ENCODE measurements at regions not wholly inside any gene's neighbourhood (a gene's known extent, or its start where the extent isn't known, plus 50 kb on each side); places are given as distances from the start of the nearest gene placed in this dataset.

GRCh38 chr6:164377348-164377918, 932.0 kb downstream of the C6orf118 start:
- TF ChIP-seq CTCF (IDR thresholded peaks at IDR 0.05; ENCODE audit: low read length) = no peak
- no peak for TF ChIP-seq EZH2 (optimal IDR thresholded peaks at IDR 0.05; ENCODE audit: low read depth, low read length)

Measured in MM.1S (cell line).